ENCODE measurements at regions not wholly inside any gene's neighbourhood (a gene's known extent, or its start where the extent isn't known, plus 50 kb on each side); places are given as distances from the start of the nearest gene placed in this dataset.
"Not testable (repeated sequence)": the region's sequence is repeated elsewhere in the genome, so short reads cannot be mapped to it uniquely, and the experiment has no call there.

- Histone ChIP-seq H3K4me2 (peak overlapping the region; percentile 75), H3K4me3 (no peak overlapping the region)
Measured at GRCh38 chr12:124675881-124676713, 108.7 kb upstream of the NCOR2 start.

GRCh38 chr12:124674937-124675336 is 107.5 kb upstream of the NCOR2 start:
- no peak for TF ChIP-seq Cebpa-rat (IDR thresholded peaks at IDR 0.05)
- Histone ChIP-seq H3K9me3 (no peaks in the 10 kb centered on the region), H3K4me2 (no peak overlapping the region), H3K27me3 (no peaks in the 10 kb centered on the region), H3K4me1 (peaks cover 51% of the 10 kb centered on the region), H4K20me1 (no peaks in the 10 kb centered on the region), H3K4me3 (no peak overlapping the region), H3K27ac (no peak overlapping the region), H3K9ac (no peak overlapping the region), H3K36me3 (no peaks in the 10 kb centered on the region)

More at GRCh38 chr12:124675881-124676713, 108.7 kb upstream of the NCOR2 start:
- H3K4me1 ChIP-seq: peaks cover 62% of the 10 kb centered on the region
- H4K20me1 ChIP-seq: no peaks in the 10 kb centered on the region
- no peaks in the 10 kb centered on the region for H3K9me3 ChIP-seq
- H3K36me3 ChIP-seq: no peaks in the 10 kb centered on the region
- peak overlapping the region; percentile 20; the same call in 1 of the 2 replicates for H3K27ac ChIP-seq
- TF ChIP-seq Cebpa-rat (IDR thresholded peaks at IDR 0.05): no peak
- no peaks in the 10 kb centered on the region for H3K27me3 ChIP-seq
- 0 out of 2 replicates have a peak overlapping the region, but pooled peaks have one; percentile 18 for H3K9ac ChIP-seq

GRCh38 chr12:124673801-124674617 is 106.6 kb upstream of the NCOR2 start:
- no peaks in the 10 kb centered on the region for H4K20me1 ChIP-seq
- no peak for TF ChIP-seq Cebpa-rat (IDR thresholded peaks at IDR 0.05)

GRCh38 chr12:124669271-124669721 is 101.9 kb upstream of the NCOR2 start:
- not testable (repeated sequence) for H4K20me1 ChIP-seq, H3K36me3 ChIP-seq, H3K9ac ChIP-seq, H3K4me3 ChIP-seq, H3K27ac ChIP-seq, H3K9me3 ChIP-seq, H3K27me3 ChIP-seq
- Histone ChIP-seq H3K4me2 (peak overlapping the region; percentile 37), H3K4me1 (peaks cover 15% of the 10 kb centered on the region)

More at GRCh38 chr12:124673801-124674617, 106.6 kb upstream of the NCOR2 start:
- Histone ChIP-seq H3K4me2 (no peak overlapping the region), H3K4me1 (peaks cover 48% of the 10 kb centered on the region), H3K4me3 (no peak overlapping the region), H3K27ac (0 out of 2 replicates have a peak overlapping the region, but pooled peaks have one; percentile 18), H3K27me3 (no peaks in the 10 kb centered on the region), H3K9me3 (no peaks in the 10 kb centered on the region), H3K36me3 (no peaks in the 10 kb centered on the region), H3K9ac (no peak overlapping the region)

- Histone ChIP-seq H3K27ac (no peak overlapping the region), H3K9me3 (peaks cover 10% of the 10 kb centered on the region), H3K36me3 (no peaks in the 10 kb centered on the region), H4K20me1 (no peaks in the 10 kb centered on the region), H3K9ac (no peak overlapping the region), H3K4me1 (peaks cover 13% of the 10 kb centered on the region), H3K4me3 (no peak overlapping the region), H3K4me2 (peak overlapping the region; percentile 37), H3K27me3 (no peaks in the 10 kb centered on the region)
- no peak for TF ChIP-seq Cebpa-rat (IDR thresholded peaks at IDR 0.05)
Measured at GRCh38 chr12:124668602-124669001, 101.2 kb upstream of the NCOR2 start.

GRCh38 chr12:124667506-124668326 is 100.3 kb upstream of the NCOR2 start:
- Histone ChIP-seq H3K4me3 (no peak overlapping the region), H4K20me1 (no peaks in the 10 kb centered on the region), H3K27ac (no peak overlapping the region), H3K36me3 (no peaks in the 10 kb centered on the region), H3K4me1 (peaks cover 13% of the 10 kb centered on the region), H3K9me3 (peaks cover 10% of the 10 kb centered on the region), H3K27me3 (no peaks in the 10 kb centered on the region), H3K9ac (no peak overlapping the region), H3K4me2 (no peak overlapping the region)
- no peak for TF ChIP-seq Cebpa-rat (IDR thresholded peaks at IDR 0.05)

- no peak for TF ChIP-seq Cebpa-rat (IDR thresholded peaks at IDR 0.05)
- Histone ChIP-seq H3K9me3 (peaks cover 10% of the 10 kb centered on the region), H3K4me2 (no peak overlapping the region), H3K9ac (no peak overlapping the region), H3K36me3 (no peaks in the 10 kb centered on the region), H4K20me1 (no peaks in the 10 kb centered on the region), H3K4me3 (no peak overlapping the region), H3K4me1 (peaks cover 13% of the 10 kb centered on the region), H3K27me3 (no peaks in the 10 kb centered on the region), H3K27ac (no peak overlapping the region)
Measured at GRCh38 chr12:124666722-124667259, 99.4 kb upstream of the NCOR2 start.

- Histone ChIP-seq H3K4me3 (no peak overlapping the region), H3K4me2 (no peak overlapping the region), H3K27me3 (no peaks in the 10 kb centered on the region), H3K4me1 (peaks cover 18% of the 10 kb centered on the region), H3K9ac (no peak overlapping the region), H4K20me1 (no peaks in the 10 kb centered on the region), H3K36me3 (no peaks in the 10 kb centered on the region), H3K9me3 (peaks cover 10% of the 10 kb centered on the region), H3K27ac (no peak overlapping the region)
- no peak for TF ChIP-seq Cebpa-rat (IDR thresholded peaks at IDR 0.05)
Measured at GRCh38 chr12:124665511-124665910, 98.1 kb upstream of the NCOR2 start.

Measured in BLaER1 (cell line).